ENCODE measurements at regions not wholly inside any gene's neighbourhood (a gene's known extent, or its start where the extent isn't known, plus 50 kb on each side); places are given as distances from the start of the nearest gene placed in this dataset.
A peak's percentile ranks its signal among the peaks of the same experiment; 100 is the strongest.

- H3K27ac ChIP-seq (ENCODE audit: insufficient read depth, low read length): no peak overlapping the region
- no peak overlapping the region for H3K9ac ChIP-seq (ENCODE audit: insufficient read depth, low read length)
- H3K79me2 ChIP-seq (ENCODE audit: control insufficient read depth, insufficient read depth, low read length): no peaks in the 10 kb centered on the region
- no peak for TF ChIP-seq EZH2 (IDR thresholded peaks at IDR 0.05; ENCODE audit: low read length, missing control alignments)
- no peak for TF ChIP-seq CTCF (conservative IDR thresholded peaks at IDR 0.05 in 1 of 2, IDR thresholded peaks at IDR 0.05 in 1 of 2; ENCODE audit: low read depth in 1 of 2, low read length in 2 of 2)
- H3K4me2 ChIP-seq (ENCODE audit: extremely low read depth, insufficient read depth, low read length): no peak overlapping the region
- DNase-seq (ENCODE audit: low read depth in 2 of 2): no peak
- H4K20me1 ChIP-seq (ENCODE audit: control insufficient read depth, extremely low read depth, insufficient read depth, low read length): no peaks in the 10 kb centered on the region
- H3K4me1 ChIP-seq (ENCODE audit: control insufficient read depth, extremely low read depth, insufficient read depth, low read length): peaks cover 2% of the 10 kb centered on the region
- H2AFZ ChIP-seq (ENCODE audit: low read length): no peak overlapping the region
- H3K4me3 ChIP-seq (replicated peaks in 1 of 4; ENCODE audit: control extremely low read depth in 1 of 4, insufficient read depth in 1 of 4, low read depth in 3 of 4, low read length in 4 of 4): no peak overlapping the region
- H3K9me3 ChIP-seq (ENCODE audit: control insufficient read depth, insufficient read depth, low read depth, low read length): no peaks in the 10 kb centered on the region
- no peaks in the 10 kb centered on the region for H3K27me3 ChIP-seq (ENCODE audit: control insufficient read depth, insufficient read depth, low read length)
- no peaks in the 10 kb centered on the region for H3K36me3 ChIP-seq (ENCODE audit: control insufficient read depth, insufficient read depth, low read length)
Measured at GRCh38 chr9:69955536-69956355, 87.9 kb upstream of the MAMDC2 start.

- Histone ChIP-seq H3K4me3 (replicated peaks in 1 of 4; ENCODE audit: control extremely low read depth in 1 of 4, insufficient read depth in 1 of 4, low read depth in 3 of 4, low read length in 4 of 4) (no peak overlapping the region), H3K4me2 (ENCODE audit: extremely low read depth, insufficient read depth, low read length) (no peak overlapping the region), H3K9me3 (ENCODE audit: control insufficient read depth, insufficient read depth, low read depth, low read length) (no peaks in the 10 kb centered on the region), H4K20me1 (ENCODE audit: control insufficient read depth, extremely low read depth, insufficient read depth, low read length) (no peaks in the 10 kb centered on the region), H3K27me3 (ENCODE audit: control insufficient read depth, insufficient read depth, low read length) (no peaks in the 10 kb centered on the region), H2AFZ (ENCODE audit: low read length) (no peak overlapping the region), H3K79me2 (ENCODE audit: control insufficient read depth, insufficient read depth, low read length) (no peaks in the 10 kb centered on the region), H3K4me1 (ENCODE audit: control insufficient read depth, extremely low read depth, insufficient read depth, low read length) (no peaks in the 10 kb centered on the region), H3K9ac (ENCODE audit: insufficient read depth, low read length) (no peak overlapping the region), H3K27ac (ENCODE audit: insufficient read depth, low read length) (no peak overlapping the region), H3K36me3 (ENCODE audit: control insufficient read depth, insufficient read depth, low read length) (no peaks in the 10 kb centered on the region)
- TF ChIP-seq EZH2 (IDR thresholded peaks at IDR 0.05; ENCODE audit: low read length, missing control alignments) (no peak), CTCF (conservative IDR thresholded peaks at IDR 0.05 in 1 of 2, IDR thresholded peaks at IDR 0.05 in 1 of 2; ENCODE audit: low read depth in 1 of 2, low read length in 2 of 2) (no peak)
- no peak for DNase-seq (ENCODE audit: low read depth in 2 of 2)
Measured at GRCh38 chr9:69961843-69962242, 81.8 kb upstream of the MAMDC2 start.

GRCh38 chr9:69963803-69964202, 79.8 kb upstream of the MAMDC2 start:
- no peak for DNase-seq (ENCODE audit: low read depth in 2 of 2)
- Histone ChIP-seq H3K4me2 (ENCODE audit: extremely low read depth, insufficient read depth, low read length) (peak overlapping the region; percentile 54), H2AFZ (ENCODE audit: low read length) (peak overlapping the region; percentile 31), H3K79me2 (ENCODE audit: control insufficient read depth, insufficient read depth, low read length) (no peaks in the 10 kb centered on the region), H3K4me3 (replicated peaks in 1 of 4; ENCODE audit: control extremely low read depth in 1 of 4, insufficient read depth in 1 of 4, low read depth in 3 of 4, low read length in 4 of 4) (no peak overlapping the region), H3K4me1 (ENCODE audit: control insufficient read depth, extremely low read depth, insufficient read depth, low read length) (no peaks in the 10 kb centered on the region), H3K27me3 (ENCODE audit: control insufficient read depth, insufficient read depth, low read length) (no peaks in the 10 kb centered on the region), H3K27ac (ENCODE audit: insufficient read depth, low read length) (no peak overlapping the region), H3K36me3 (ENCODE audit: control insufficient read depth, insufficient read depth, low read length) (no peaks in the 10 kb centered on the region), H4K20me1 (ENCODE audit: control insufficient read depth, extremely low read depth, insufficient read depth, low read length) (no peaks in the 10 kb centered on the region), H3K9me3 (ENCODE audit: control insufficient read depth, insufficient read depth, low read depth, low read length) (no peaks in the 10 kb centered on the region), H3K9ac (ENCODE audit: insufficient read depth, low read length) (no peak overlapping the region)
- TF ChIP-seq EZH2 (IDR thresholded peaks at IDR 0.05; ENCODE audit: low read length, missing control alignments) (no peak), CTCF (conservative IDR thresholded peaks at IDR 0.05 in 1 of 2, IDR thresholded peaks at IDR 0.05 in 1 of 2; ENCODE audit: low read depth in 1 of 2, low read length in 2 of 2) (no peak)

Measured in fibroblast of lung (primary cell).